ENCODE measurements at regions not wholly inside any gene's neighbourhood (a gene's known extent, or its start where the extent isn't known, plus 50 kb on each side); places are given as distances from the start of the nearest gene placed in this dataset.

GRCh38 chr5:57745029-57745428, 262.4 kb upstream of the ACTBL2 start:
- ATAC-seq (no peak), DNase-seq (no peak)
- Histone ChIP-seq H3K27ac (ENCODE audit: low read length) (no peak overlapping the region), H3K79me2 (ENCODE audit: low read length) (no peaks in the 10 kb centered on the region), H3K4me1 (ENCODE audit: insufficient read depth, low read length) (peaks cover 18% of the 10 kb centered on the region), H3F3A (ENCODE audit: low read length, unreplicated experiment) (no peaks in the 10 kb centered on the region), H3K9me3 (ENCODE audit: low read length) (no peaks in the 10 kb centered on the region), H3K36me3 (ENCODE audit: low read depth, low read length) (no peaks in the 10 kb centered on the region), H3K9me2 (replicated peaks; ENCODE audit: low read length) (no peaks in the 10 kb centered on the region), H4K20me1 (ENCODE audit: low read length) (no peaks in the 10 kb centered on the region), H3K9ac (ENCODE audit: low read length) (no peak overlapping the region), H3K4me2 (ENCODE audit: low read length) (no peak overlapping the region), H3K27me3 (ENCODE audit: low read length) (no peaks in the 10 kb centered on the region), H2AFZ (ENCODE audit: low read length) (no peak overlapping the region), H3K4me3 (ENCODE audit: low read length) (no peak overlapping the region)
- POLR2A ChIA-PET (ENCODE audit: unreplicated experiment): no interaction called here
- TF ChIP-seq EZH2phosphoT487 (IDR thresholded peaks at IDR 0.05; ENCODE audit: borderline replicate concordance, low read length): no peak
- no peak for TF ChIP-seq EZH2 (IDR thresholded peaks at IDR 0.05; ENCODE audit: low read length, unreplicated experiment)
- no peak for TF ChIP-seq CTCF (conservative IDR thresholded peaks at IDR 0.05; ENCODE audit: low read depth, low read length)
- intact Hi-C loops (cut with micrococcal nuclease): no loop called here
- CTCF ChIA-PET: interaction anchor here (0.6 kb wide), 1 partner anchor 25 kb away, joined by 5 read pairs; no protein-coding TSS in a partner anchor
- BruUV-seq (replicated peaks): no TSS peak

GRCh38 chr5:57741336-57741735, 258.7 kb upstream of the ACTBL2 start:
- H3K27me3 ChIP-seq (ENCODE audit: low read length): no peaks in the 10 kb centered on the region
- CTCF ChIA-PET: no interaction called here
- H3K9me3 ChIP-seq (ENCODE audit: low read length): no peaks in the 10 kb centered on the region
- H2AFZ ChIP-seq (ENCODE audit: low read length): no peak overlapping the region
- no peaks in the 10 kb centered on the region for H3K36me3 ChIP-seq (ENCODE audit: low read depth, low read length)
- H3K27ac ChIP-seq (ENCODE audit: low read length): peak overlapping the region; percentile 53
- H3K9me2 ChIP-seq (replicated peaks; ENCODE audit: low read length): no peaks in the 10 kb centered on the region
- no peaks in the 10 kb centered on the region for H4K20me1 ChIP-seq (ENCODE audit: low read length)
- H3K4me2 ChIP-seq (ENCODE audit: low read length): 0 out of 2 replicates have a peak overlapping the region, but pooled peaks have one; percentile 9
- BruUV-seq (replicated peaks): no TSS peak
- DNase-seq (peak; percentile 57), ATAC-seq (peak; percentile 74; the same call in 1 of the 2 replicates)
- H3K4me1 ChIP-seq (ENCODE audit: insufficient read depth, low read length): peaks cover 45% of the 10 kb centered on the region
- intact Hi-C loops (cut with micrococcal nuclease): no loop called here
- no peak overlapping the region for H3K4me3 ChIP-seq (ENCODE audit: low read length)
- TF ChIP-seq EZH2phosphoT487 (IDR thresholded peaks at IDR 0.05; ENCODE audit: borderline replicate concordance, low read length) (no peak), CTCF (conservative IDR thresholded peaks at IDR 0.05; ENCODE audit: low read depth, low read length) (no peak), EZH2 (IDR thresholded peaks at IDR 0.05; ENCODE audit: low read length, unreplicated experiment) (no peak)
- POLR2A ChIA-PET (ENCODE audit: unreplicated experiment): no interaction called here
- no peaks in the 10 kb centered on the region for H3K79me2 ChIP-seq (ENCODE audit: low read length)
- H3K9ac ChIP-seq (ENCODE audit: low read length): no peak overlapping the region
- peaks cover 2% of the 10 kb centered on the region for H3F3A ChIP-seq (ENCODE audit: low read length, unreplicated experiment)

GRCh38 chr5:57738787-57739186, 256.2 kb upstream of the ACTBL2 start:
- H3K9me3 ChIP-seq (ENCODE audit: low read length): no peaks in the 10 kb centered on the region
- intact Hi-C loops (cut with micrococcal nuclease): no loop called here
- H3K79me2 ChIP-seq (ENCODE audit: low read length): no peaks in the 10 kb centered on the region
- CTCF ChIA-PET: no interaction called here
- TF ChIP-seq EZH2phosphoT487 (IDR thresholded peaks at IDR 0.05; ENCODE audit: borderline replicate concordance, low read length): no peak
- TF ChIP-seq EZH2 (IDR thresholded peaks at IDR 0.05; ENCODE audit: low read length, unreplicated experiment): no peak
- no peak for TF ChIP-seq CTCF (conservative IDR thresholded peaks at IDR 0.05; ENCODE audit: low read depth, low read length)
- POLR2A ChIA-PET (ENCODE audit: unreplicated experiment): no interaction called here
- DNase-seq (peak; percentile 22), ATAC-seq (no peak)
- no peak overlapping the region for H3K4me3 ChIP-seq (ENCODE audit: low read length)
- H3K9me2 ChIP-seq (replicated peaks; ENCODE audit: low read length): no peaks in the 10 kb centered on the region
- no peaks in the 10 kb centered on the region for H3K36me3 ChIP-seq (ENCODE audit: low read depth, low read length)
- peaks cover 5% of the 10 kb centered on the region for H3F3A ChIP-seq (ENCODE audit: low read length, unreplicated experiment)
- H3K27me3 ChIP-seq (ENCODE audit: low read length): no peaks in the 10 kb centered on the region
- H3K9ac ChIP-seq (ENCODE audit: low read length): no peak overlapping the region
- no peak overlapping the region for H3K27ac ChIP-seq (ENCODE audit: low read length)
- BruUV-seq (replicated peaks): no TSS peak
- H3K4me1 ChIP-seq (ENCODE audit: insufficient read depth, low read length): peaks cover 66% of the 10 kb centered on the region
- H4K20me1 ChIP-seq (ENCODE audit: low read length): no peaks in the 10 kb centered on the region
- H2AFZ ChIP-seq (ENCODE audit: low read length): no peak overlapping the region
- H3K4me2 ChIP-seq (ENCODE audit: low read length): no peak overlapping the region

Data from PC-3 (cell line).